ENCODE measurements at regions not wholly inside any gene's neighbourhood (a gene's known extent, or its start where the extent isn't known, plus 50 kb on each side); places are given as distances from the start of the nearest gene placed in this dataset.
"Not testable (repeated sequence)": the region's sequence is repeated elsewhere in the genome, so short reads cannot be mapped to it uniquely, and the experiment has no call there.

- Histone ChIP-seq H3K9me3 (ENCODE audit: control insufficient read depth, low read length) (no peaks in the 10 kb centered on the region), H3K4me3 (ENCODE audit: low read length) (no peak overlapping the region), H3K27me3 (ENCODE audit: control insufficient read depth, insufficient read depth, low read length) (no peaks in the 10 kb centered on the region), H3K4me1 (ENCODE audit: control insufficient read depth, insufficient read depth, low read length) (no peaks in the 10 kb centered on the region), H3K9ac (ENCODE audit: low read length) (no peak overlapping the region), H3K36me3 (ENCODE audit: control insufficient read depth, insufficient read depth, low read length) (no peaks in the 10 kb centered on the region)
Measured at GRCh38 chr16:8126313-8126712, 464.0 kb downstream of the TMEM114 start.

GRCh38 chr16:8120001-8120400 lies 470.3 kb downstream of the TMEM114 start:
- Histone ChIP-seq H3K9ac (ENCODE audit: low read length) (no peak overlapping the region), H3K9me3 (ENCODE audit: control insufficient read depth, low read length) (no peaks in the 10 kb centered on the region), H3K4me3 (ENCODE audit: low read length) (no peak overlapping the region), H3K36me3 (ENCODE audit: control insufficient read depth, insufficient read depth, low read length) (no peaks in the 10 kb centered on the region), H3K4me1 (ENCODE audit: control insufficient read depth, insufficient read depth, low read length) (no peaks in the 10 kb centered on the region), H3K27me3 (ENCODE audit: control insufficient read depth, insufficient read depth, low read length) (no peaks in the 10 kb centered on the region)

GRCh38 chr16:8115814-8116213 lies 474.5 kb downstream of the TMEM114 start:
- Histone ChIP-seq H3K27me3 (ENCODE audit: control insufficient read depth, insufficient read depth, low read length) (no peaks in the 10 kb centered on the region), H3K9me3 (ENCODE audit: control insufficient read depth, low read length) (no peaks in the 10 kb centered on the region), H3K36me3 (ENCODE audit: control insufficient read depth, insufficient read depth, low read length) (no peaks in the 10 kb centered on the region), H3K9ac (ENCODE audit: low read length) (no peak overlapping the region), H3K4me1 (ENCODE audit: control insufficient read depth, insufficient read depth, low read length) (no peaks in the 10 kb centered on the region), H3K4me3 (ENCODE audit: low read length) (no peak overlapping the region)

- H3K4me3 ChIP-seq (ENCODE audit: low read length): not testable (repeated sequence)
Measured at GRCh38 chr16:8114941-8115340, 475.4 kb downstream of the TMEM114 start.

GRCh38 chr16:8113843-8114242 lies 476.5 kb downstream of the TMEM114 start:
- Histone ChIP-seq H3K36me3 (ENCODE audit: control insufficient read depth, insufficient read depth, low read length) (no peaks in the 10 kb centered on the region), H3K9me3 (ENCODE audit: control insufficient read depth, low read length) (no peaks in the 10 kb centered on the region), H3K9ac (ENCODE audit: low read length) (no peak overlapping the region), H3K4me1 (ENCODE audit: control insufficient read depth, insufficient read depth, low read length) (no peaks in the 10 kb centered on the region), H3K4me3 (ENCODE audit: low read length) (no peak overlapping the region), H3K27me3 (ENCODE audit: control insufficient read depth, insufficient read depth, low read length) (no peaks in the 10 kb centered on the region)

More at GRCh38 chr16:8114941-8115340, 475.4 kb downstream of the TMEM114 start:
- H3K9me3 ChIP-seq (ENCODE audit: control insufficient read depth, low read length); H3K4me1 ChIP-seq (ENCODE audit: control insufficient read depth, insufficient read depth, low read length); H3K27me3 ChIP-seq (ENCODE audit: control insufficient read depth, insufficient read depth, low read length); H3K9ac ChIP-seq (ENCODE audit: low read length); H3K36me3 ChIP-seq (ENCODE audit: control insufficient read depth, insufficient read depth, low read length): not testable (repeated sequence)

- H3K4me1 ChIP-seq (ENCODE audit: control insufficient read depth, insufficient read depth, low read length): no peaks in the 10 kb centered on the region
- H3K4me3 ChIP-seq (ENCODE audit: low read length): no peak overlapping the region
- no peak overlapping the region for H3K9ac ChIP-seq (ENCODE audit: low read length)
- no peaks in the 10 kb centered on the region for H3K27me3 ChIP-seq (ENCODE audit: control insufficient read depth, insufficient read depth, low read length)
- no peaks in the 10 kb centered on the region for H3K36me3 ChIP-seq (ENCODE audit: control insufficient read depth, insufficient read depth, low read length)
- H3K9me3 ChIP-seq (ENCODE audit: control insufficient read depth, low read length): no peaks in the 10 kb centered on the region
Measured at GRCh38 chr16:8110572-8111514, 479.5 kb downstream of the TMEM114 start.

GRCh38 chr16:8109510-8110369 lies 480.6 kb downstream of the TMEM114 start:
- Histone ChIP-seq H3K4me1 (ENCODE audit: control insufficient read depth, insufficient read depth, low read length) (no peaks in the 10 kb centered on the region), H3K36me3 (ENCODE audit: control insufficient read depth, insufficient read depth, low read length) (no peaks in the 10 kb centered on the region), H3K9ac (ENCODE audit: low read length) (no peak overlapping the region), H3K4me3 (ENCODE audit: low read length) (no peak overlapping the region), H3K27me3 (ENCODE audit: control insufficient read depth, insufficient read depth, low read length) (no peaks in the 10 kb centered on the region), H3K9me3 (ENCODE audit: control insufficient read depth, low read length) (no peaks in the 10 kb centered on the region)

- H3K9ac ChIP-seq (ENCODE audit: low read length): no peak overlapping the region
- no peaks in the 10 kb centered on the region for H3K36me3 ChIP-seq (ENCODE audit: control insufficient read depth, insufficient read depth, low read length)
- H3K4me3 ChIP-seq (ENCODE audit: low read length): no peak overlapping the region
- no peaks in the 10 kb centered on the region for H3K27me3 ChIP-seq (ENCODE audit: control insufficient read depth, insufficient read depth, low read length)
- H3K4me1 ChIP-seq (ENCODE audit: control insufficient read depth, insufficient read depth, low read length): no peaks in the 10 kb centered on the region
- no peaks in the 10 kb centered on the region for H3K9me3 ChIP-seq (ENCODE audit: control insufficient read depth, low read length)
Measured at GRCh38 chr16:8108991-8109509, 481.3 kb downstream of the TMEM114 start.

GRCh38 chr16:8107296-8107695 lies 483.0 kb downstream of the TMEM114 start:
- Histone ChIP-seq H3K36me3 (ENCODE audit: control insufficient read depth, insufficient read depth, low read length) (no peaks in the 10 kb centered on the region), H3K9me3 (ENCODE audit: control insufficient read depth, low read length) (no peaks in the 10 kb centered on the region), H3K4me1 (ENCODE audit: control insufficient read depth, insufficient read depth, low read length) (no peaks in the 10 kb centered on the region), H3K4me3 (ENCODE audit: low read length) (no peak overlapping the region), H3K9ac (ENCODE audit: low read length) (no peak overlapping the region), H3K27me3 (ENCODE audit: control insufficient read depth, insufficient read depth, low read length) (no peaks in the 10 kb centered on the region)

GRCh38 chr16:8103649-8104289 lies 486.5 kb downstream of the TMEM114 start:
- no peaks in the 10 kb centered on the region for H3K36me3 ChIP-seq (ENCODE audit: control insufficient read depth, insufficient read depth, low read length)
- no peaks in the 10 kb centered on the region for H3K27me3 ChIP-seq (ENCODE audit: control insufficient read depth, insufficient read depth, low read length)
- H3K9me3 ChIP-seq (ENCODE audit: control insufficient read depth, low read length): no peaks in the 10 kb centered on the region
- H3K4me3 ChIP-seq (ENCODE audit: low read length): no peak overlapping the region
- no peaks in the 10 kb centered on the region for H3K4me1 ChIP-seq (ENCODE audit: control insufficient read depth, insufficient read depth, low read length)
- no peak overlapping the region for H3K9ac ChIP-seq (ENCODE audit: low read length)

- Histone ChIP-seq H3K9ac (ENCODE audit: low read length) (no peak overlapping the region), H3K4me1 (ENCODE audit: control insufficient read depth, insufficient read depth, low read length) (no peaks in the 10 kb centered on the region), H3K27me3 (ENCODE audit: control insufficient read depth, insufficient read depth, low read length) (no peaks in the 10 kb centered on the region), H3K4me3 (ENCODE audit: low read length) (no peak overlapping the region), H3K36me3 (ENCODE audit: control insufficient read depth, insufficient read depth, low read length) (no peaks in the 10 kb centered on the region), H3K9me3 (ENCODE audit: control insufficient read depth, low read length) (no peaks in the 10 kb centered on the region)
Measured at GRCh38 chr16:8099586-8099985, 490.7 kb downstream of the TMEM114 start.
